DOHH2 (cell line): ENCODE measurements at regions not wholly inside any gene's neighbourhood (a gene's known extent, or its start where the extent isn't known, plus 50 kb on each side); places are given as distances from the start of the nearest gene placed in this dataset.

Experiments
- H3F3A ChIP-seq: fragments of 200-600 bp; sonication (generic), shearing (Covaris generic); 2 replicates; pipeline ENCODE4 v1.6.0; 2016; ENCODE audit warnings: antibody characterized with exemption, mild to moderate bottlenecking; ENCODE audit not compliant: control insufficient read depth, insufficient read depth
- H3K27ac ChIP-seq: fragments of 200-600 bp; sonication (generic); 2 replicates; pipeline ENCODE4 v1.5.1; 2014; ENCODE audit warnings: low read depth, mild to moderate bottlenecking, low read length, moderate library complexity
- H3K27me3 ChIP-seq: fragments of 200-600 bp; sonication (generic); 2 replicates; pipeline ENCODE4 v1.6.1; 2014; ENCODE audit warnings: mild to moderate bottlenecking, low read length, mixed read lengths; ENCODE audit not compliant: control insufficient read depth
- H3K36me3 ChIP-seq: fragments of 200-600 bp; sonication (generic); 2 replicates; pipeline ENCODE4 v1.6.1; 2014; ENCODE audit warnings: mild to moderate bottlenecking, low read length, moderate library complexity, mixed read lengths; ENCODE audit not compliant: control insufficient read depth
- H3K4me1 ChIP-seq: fragments of 200-600 bp; sonication (generic); 2 replicates; pipeline ENCODE4 v1.6.1; 2014; ENCODE audit warnings: mild to moderate bottlenecking, low read length, mixed read lengths; ENCODE audit not compliant: control insufficient read depth
- H3K4me2 ChIP-seq: fragments of 200-600 bp; sonication (generic); 2 replicates; pipeline ENCODE4 v1.6.0; 2014; ENCODE audit warnings: mild to moderate bottlenecking, low read length, moderate library complexity
- H3K4me3 ChIP-seq: fragments of 200-600 bp; sonication (generic); 2 replicates; pipeline ENCODE4 v1.5.1; 2014; ENCODE audit warnings: mild to moderate bottlenecking, low read length, mixed read lengths
- H3K79me2 ChIP-seq: fragments of 200-600 bp; sonication (generic); 2 replicates; pipeline ENCODE4 v1.6.1; 2014; ENCODE audit warnings: mild to moderate bottlenecking, low read length, mixed read lengths; ENCODE audit not compliant: control insufficient read depth
- H3K9me2 ChIP-seq: fragments of 200-600 bp; sonication (generic); replicated peaks from 2 replicates; pipeline ENCODE4 v1.6.1; 2014; ENCODE audit warnings: mild to moderate bottlenecking, low read length, mixed read lengths; ENCODE audit not compliant: control insufficient read depth
- H3K9me3 ChIP-seq: fragments of 200-600 bp; sonication (generic); 2 replicates; pipeline ENCODE4 v1.6.1; 2014; ENCODE audit warnings: antibody characterized with exemption, low read length, mixed read lengths; ENCODE audit not compliant: control insufficient read depth, insufficient read depth
- H4K20me1 ChIP-seq: fragments of 200-600 bp; sonication (generic); 2 replicates; pipeline ENCODE4 v1.6.0; 2014; ENCODE audit warnings: low read depth, mild to moderate bottlenecking, antibody characterized with exemption, low read length, moderate library complexity; ENCODE audit not compliant: control insufficient read depth, insufficient read depth
- EZH2phosphoT487 ChIP-seq: fragments of 200-600 bp; sonication (generic); IDR thresholded peaks from 2 replicates; pipeline ENCODE4 v1.6.1; 2017; ENCODE audit warnings: borderline replicate concordance, mild to moderate bottlenecking, antibody characterized with exemption, low read length, moderate library complexity, mixed read lengths
- TF ChIP-seq, protein P1 (sequence below): fragments of 200-600 bp; sonication (generic); IDR thresholded peaks from one replicate; pipeline ENCODE4 v1.5.1; 2014; ENCODE audit warnings: antibody characterized with exemption, mild to moderate bottlenecking, low read depth, low read length; ENCODE audit not compliant: poor library complexity, severe bottlenecking

DNA sequence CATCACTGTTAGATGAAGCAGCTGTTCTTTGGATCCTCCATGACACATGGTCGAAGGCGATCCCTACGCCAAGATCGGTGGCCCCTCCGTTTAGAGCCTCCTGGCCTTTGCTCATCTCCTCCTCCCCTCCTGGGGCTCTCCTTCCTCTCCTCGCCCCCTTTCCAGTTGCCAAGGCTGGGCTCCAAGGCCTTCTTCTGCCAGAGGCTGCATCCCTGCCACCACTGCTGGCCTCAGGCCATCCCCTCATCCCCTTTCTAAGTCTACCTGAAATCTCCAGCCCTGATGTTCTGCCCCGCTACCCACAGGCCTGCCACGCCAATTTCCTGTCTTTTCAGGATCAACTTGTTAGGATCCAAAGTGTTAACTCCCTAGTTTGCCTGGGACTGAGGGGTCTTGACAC, 265.1 kb upstream of the ZMIZ1 start:
- H3K4me3 ChIP-seq = no peak overlapping the region
- H3K9me2 ChIP-seq = no peaks in the 10 kb centered on the region
- H3K27me3 ChIP-seq = peaks cover 9% of the 10 kb centered on the region; the same call in 1 of the 2 replicates
- no peaks in the 10 kb centered on the region for H4K20me1 ChIP-seq
- H3F3A ChIP-seq = no peaks in the 10 kb centered on the region
- no peak for TF ChIP-seq EZH2phosphoT487
- TF ChIP-seq, protein P1, sequence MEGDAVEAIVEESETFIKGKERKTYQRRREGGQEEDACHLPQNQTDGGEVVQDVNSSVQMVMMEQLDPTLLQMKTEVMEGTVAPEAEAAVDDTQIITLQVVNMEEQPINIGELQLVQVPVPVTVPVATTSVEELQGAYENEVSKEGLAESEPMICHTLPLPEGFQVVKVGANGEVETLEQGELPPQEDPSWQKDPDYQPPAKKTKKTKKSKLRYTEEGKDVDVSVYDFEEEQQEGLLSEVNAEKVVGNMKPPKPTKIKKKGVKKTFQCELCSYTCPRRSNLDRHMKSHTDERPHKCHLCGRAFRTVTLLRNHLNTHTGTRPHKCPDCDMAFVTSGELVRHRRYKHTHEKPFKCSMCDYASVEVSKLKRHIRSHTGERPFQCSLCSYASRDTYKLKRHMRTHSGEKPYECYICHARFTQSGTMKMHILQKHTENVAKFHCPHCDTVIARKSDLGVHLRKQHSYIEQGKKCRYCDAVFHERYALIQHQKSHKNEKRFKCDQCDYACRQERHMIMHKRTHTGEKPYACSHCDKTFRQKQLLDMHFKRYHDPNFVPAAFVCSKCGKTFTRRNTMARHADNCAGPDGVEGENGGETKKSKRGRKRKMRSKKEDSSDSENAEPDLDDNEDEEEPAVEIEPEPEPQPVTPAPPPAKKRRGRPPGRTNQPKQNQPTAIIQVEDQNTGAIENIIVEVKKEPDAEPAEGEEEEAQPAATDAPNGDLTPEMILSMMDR = no peak
- H3K4me2 ChIP-seq = no peak overlapping the region
- no peaks in the 10 kb centered on the region for H3K36me3 ChIP-seq
- no peaks in the 10 kb centered on the region for H3K9me3 ChIP-seq
- no peaks in the 10 kb centered on the region for H3K79me2 ChIP-seq
- H3K27ac ChIP-seq = no peak overlapping the region
- no peaks in the 10 kb centered on the region for H3K4me1 ChIP-seq

DNA sequence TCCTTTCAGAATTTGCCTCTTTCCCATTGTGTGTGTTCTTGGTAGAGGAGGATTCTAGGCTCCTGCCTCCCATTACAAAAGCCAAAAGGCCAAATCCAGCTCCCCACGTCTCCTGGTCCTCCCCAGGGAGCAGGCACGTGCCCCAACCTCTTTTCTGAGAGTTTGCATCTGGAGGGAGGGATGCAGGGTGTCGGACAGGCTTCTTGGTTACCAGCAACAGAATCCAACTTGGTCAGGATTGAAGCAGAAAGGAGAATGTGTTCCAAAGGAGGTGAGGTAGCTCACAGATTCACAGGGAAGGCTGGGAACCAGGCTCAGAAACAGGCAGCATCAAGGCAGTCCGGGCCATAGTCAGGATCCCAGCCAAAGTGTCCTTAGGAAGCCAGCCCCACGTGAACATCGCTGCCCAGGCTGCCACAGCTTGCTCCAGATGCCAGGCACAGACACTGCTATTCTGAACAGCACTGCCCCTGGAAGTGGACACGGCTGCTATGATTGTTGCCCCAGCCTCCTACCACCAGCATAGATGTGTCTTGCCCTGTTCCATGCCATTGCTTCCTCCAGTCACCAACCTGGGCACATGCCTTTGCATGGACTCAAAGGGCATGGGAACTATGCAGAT, 264.2 kb upstream of the ZMIZ1 start:
- Histone ChIP-seq H3F3A (no peaks in the 10 kb centered on the region), H3K9me3 (no peaks in the 10 kb centered on the region), H3K36me3 (no peaks in the 10 kb centered on the region), H3K4me3 (no peak overlapping the region), H3K4me1 (no peaks in the 10 kb centered on the region), H3K9me2 (no peaks in the 10 kb centered on the region), H4K20me1 (no peaks in the 10 kb centered on the region), H3K27ac (no peak overlapping the region), H3K4me2 (no peak overlapping the region), H3K79me2 (no peaks in the 10 kb centered on the region), H3K27me3 (peaks cover 8% of the 10 kb centered on the region; the same call in 1 of the 2 replicates)
- no peak for TF ChIP-seq EZH2phosphoT487
- TF ChIP-seq, protein P1 = no peak

DNA sequence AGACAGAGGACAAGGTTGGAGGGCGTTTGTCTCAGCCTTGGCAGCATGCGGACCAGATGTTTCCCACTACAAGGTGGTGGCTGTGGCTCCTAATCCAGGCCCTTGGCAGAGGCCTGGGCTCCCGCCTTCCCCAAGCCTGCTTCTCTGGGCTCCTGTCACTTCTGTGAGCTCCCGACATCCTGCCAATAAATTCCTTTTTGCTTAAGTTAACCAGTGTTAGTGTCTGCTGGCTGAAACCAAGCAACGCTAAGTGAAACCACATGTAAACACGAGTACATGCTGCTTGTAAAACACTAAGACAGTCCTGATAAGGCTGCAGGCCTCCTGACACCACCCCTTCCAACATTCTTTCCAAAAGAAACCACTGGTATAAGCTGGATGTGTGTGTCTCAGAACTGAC, 263.6 kb upstream of the ZMIZ1 start:
- no peaks in the 10 kb centered on the region for H3K36me3 ChIP-seq
- H3K4me3 ChIP-seq = no peak overlapping the region
- H3K9me3 ChIP-seq = no peaks in the 10 kb centered on the region
- TF ChIP-seq, protein P1 = no peak
- no peak for TF ChIP-seq EZH2phosphoT487
- H3K4me2 ChIP-seq = no peak overlapping the region
- peaks cover 5% of the 10 kb centered on the region; the same call in 1 of the 2 replicates for H3K27me3 ChIP-seq
- no peaks in the 10 kb centered on the region for H3K9me2 ChIP-seq
- H3F3A ChIP-seq = no peaks in the 10 kb centered on the region
- H3K27ac ChIP-seq = no peak overlapping the region
- no peaks in the 10 kb centered on the region for H3K4me1 ChIP-seq
- H3K79me2 ChIP-seq = no peaks in the 10 kb centered on the region
- H4K20me1 ChIP-seq = no peaks in the 10 kb centered on the region
